ENCODE measurements at regions not wholly inside any gene's neighbourhood (a gene's known extent, or its start where the extent isn't known, plus 50 kb on each side); places are given as distances from the start of the nearest gene placed in this dataset.
A peak's percentile ranks its signal among the peaks of the same experiment; 100 is the strongest.
"Not testable (repeated sequence)": the region's sequence is repeated elsewhere in the genome, so short reads cannot be mapped to it uniquely, and the experiment has no call there.

- not testable (repeated sequence) for H3K4me3 ChIP-seq (ENCODE audit: control insufficient read depth, low read depth, low read length); DNase-seq (ENCODE audit: low read depth)
Observed at GRCh38 chr6:26835707-26836106, 176.2 kb upstream of the ZNF322 start.

DNA sequence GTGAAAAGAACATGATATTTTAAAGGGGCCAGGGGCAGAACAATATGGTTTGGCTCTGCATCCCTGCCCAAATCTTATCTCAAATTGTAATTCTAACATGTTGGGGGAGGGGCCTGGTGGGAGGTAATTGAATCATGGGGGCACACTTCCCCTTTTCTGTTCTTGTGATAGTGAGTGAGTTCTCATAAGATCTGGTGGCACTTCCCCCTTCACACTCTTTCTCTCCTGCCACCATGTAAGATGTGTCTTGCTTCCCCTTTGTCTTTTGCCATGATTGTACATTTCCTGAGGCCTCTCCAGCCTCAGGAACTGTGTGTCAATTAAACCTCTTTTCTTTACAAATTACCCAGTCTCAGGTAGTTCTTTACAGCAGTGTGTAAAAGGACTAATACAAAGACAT, 177.1 kb upstream of the ZNF322 start:
- not testable (repeated sequence) for DNase-seq (ENCODE audit: low read depth); H3K4me3 ChIP-seq (ENCODE audit: control insufficient read depth, low read depth, low read length)

- not testable (repeated sequence) for DNase-seq (ENCODE audit: low read depth); H3K4me3 ChIP-seq (ENCODE audit: control insufficient read depth, low read depth, low read length)
Observed at GRCh38 chr6:26844823-26845222, 185.3 kb upstream of the ZNF322 start.

DNA sequence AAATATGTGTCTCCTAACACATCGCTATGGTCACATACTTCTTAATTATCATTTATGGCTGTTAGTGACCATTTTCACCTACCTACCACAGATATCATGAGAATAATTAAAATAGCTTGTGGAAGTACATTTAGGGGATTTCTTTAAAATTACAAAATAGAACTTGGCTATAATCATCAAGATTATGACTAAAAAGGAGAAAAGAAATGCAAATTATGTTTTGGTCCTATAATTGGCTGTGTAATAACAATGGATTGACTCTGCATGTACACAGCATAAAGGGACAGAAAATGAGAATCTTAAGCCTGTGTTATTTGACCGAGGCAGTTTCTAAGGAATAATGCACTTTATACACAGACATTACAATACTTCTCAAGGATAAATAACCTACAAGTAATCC, 197.7 kb upstream of the ZNF322 start:
- H3K4me3 ChIP-seq (ENCODE audit: control insufficient read depth, low read depth, low read length); DNase-seq (ENCODE audit: low read depth): not testable (repeated sequence)

GRCh38 chr6:26859067-26859770, 199.7 kb upstream of the ZNF322 start:
- DNase-seq (ENCODE audit: low read depth); H3K4me3 ChIP-seq (ENCODE audit: control insufficient read depth, low read depth, low read length): not testable (repeated sequence)

- H3K4me3 ChIP-seq (ENCODE audit: control insufficient read depth, low read depth, low read length); DNase-seq (ENCODE audit: low read depth): not testable (repeated sequence)
Observed at GRCh38 chr6:26859771-26860163, 200.2 kb upstream of the ZNF322 start.

GRCh38 chr6:26861913-26862312, 202.4 kb upstream of the ZNF322 start:
- not testable (repeated sequence) for H3K4me3 ChIP-seq (ENCODE audit: control insufficient read depth, low read depth, low read length); DNase-seq (ENCODE audit: low read depth)

GRCh38 chr6:26863641-26864040, 204.1 kb upstream of the ZNF322 start:
- DNase-seq (ENCODE audit: low read depth); H3K4me3 ChIP-seq (ENCODE audit: control insufficient read depth, low read depth, low read length): not testable (repeated sequence)

DNA sequence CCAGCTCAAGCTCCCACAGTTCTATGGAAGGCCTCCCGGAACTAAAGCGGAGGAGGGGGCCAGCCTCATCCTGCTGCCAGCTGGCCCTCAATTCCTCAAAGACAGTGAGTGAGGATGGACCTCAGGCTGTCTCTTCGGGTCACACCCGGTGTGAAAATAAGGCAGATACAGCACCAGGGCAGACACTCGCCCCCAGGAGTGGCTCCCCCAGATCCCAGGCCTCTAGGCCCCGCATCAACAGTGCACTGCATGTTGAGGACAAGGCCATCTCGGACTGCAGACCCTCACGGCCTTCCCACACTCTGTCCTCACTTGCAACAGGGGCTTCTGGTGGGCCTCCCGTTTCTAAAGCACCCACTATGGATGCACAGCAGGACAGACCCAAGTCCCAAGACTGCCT, 239.2 kb upstream of the ZNF322 start:
- not testable (repeated sequence) for H3K4me3 ChIP-seq (ENCODE audit: control insufficient read depth, low read depth, low read length); DNase-seq (ENCODE audit: low read depth)

GRCh38 chr6:26924206-26924605, 264.7 kb upstream of the ZNF322 start:
- H3K4me3 ChIP-seq (ENCODE audit: control insufficient read depth, low read depth, low read length); DNase-seq (ENCODE audit: low read depth): not testable (repeated sequence)

- not testable (repeated sequence) for H3K4me3 ChIP-seq (ENCODE audit: control insufficient read depth, low read depth, low read length); DNase-seq (ENCODE audit: low read depth)
Observed at GRCh38 chr6:26928190-26928589, 268.6 kb upstream of the ZNF322 start.

- H3K4me3 ChIP-seq (ENCODE audit: control insufficient read depth, low read depth, low read length); DNase-seq (ENCODE audit: low read depth): not testable (repeated sequence)
Observed at GRCh38 chr6:26937258-26937657, 277.7 kb upstream of the ZNF322 start.

DNA sequence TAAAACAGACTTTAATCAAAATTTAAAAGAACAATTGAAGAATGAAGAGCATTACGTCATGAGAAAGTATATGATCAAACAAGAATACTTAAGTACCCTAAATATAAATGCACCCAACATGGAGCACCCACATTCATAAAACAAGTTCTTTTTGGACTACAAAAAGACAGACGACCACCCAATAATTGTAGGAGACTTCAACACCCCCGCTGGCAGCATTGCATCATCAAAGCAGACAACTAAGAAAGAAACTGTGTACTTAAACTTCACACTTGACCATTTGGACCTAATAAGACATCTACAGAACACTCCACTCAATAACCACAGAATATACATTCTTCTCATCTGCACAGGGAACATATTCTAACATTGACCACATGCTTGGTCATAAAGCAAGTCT, 291.7 kb upstream of the ZNF322 start:
- DNase-seq (ENCODE audit: low read depth); H3K4me3 ChIP-seq (ENCODE audit: control insufficient read depth, low read depth, low read length): not testable (repeated sequence)

DNA sequence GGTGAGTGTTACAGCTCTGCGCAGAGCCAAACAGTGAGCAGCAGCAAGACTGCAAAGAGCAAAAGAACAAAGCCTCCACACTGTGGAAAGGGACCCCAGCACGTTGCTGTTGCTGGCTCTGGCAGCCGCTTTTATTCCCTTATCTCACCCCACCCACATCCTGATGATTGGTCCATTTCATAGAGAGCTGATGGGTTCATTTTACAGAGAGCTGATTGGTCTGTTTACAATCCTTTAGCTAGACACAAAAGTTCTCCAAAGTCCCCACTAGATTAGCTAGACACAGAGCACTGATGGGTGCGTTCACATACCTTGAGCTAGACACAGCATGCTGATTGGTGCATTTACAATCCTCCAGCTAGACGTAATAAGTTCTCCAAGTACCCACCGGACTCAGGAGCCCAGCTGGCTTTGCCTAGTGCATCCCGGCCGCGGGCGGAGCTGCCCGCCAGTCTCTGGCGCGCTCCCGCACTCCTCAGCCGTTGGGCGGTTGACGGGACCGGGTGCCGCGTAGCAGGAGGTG, 291.4 kb upstream of the PRSS16 start:
- peak; percentile 8 for DNase-seq (ENCODE audit: low read depth)

DNA sequence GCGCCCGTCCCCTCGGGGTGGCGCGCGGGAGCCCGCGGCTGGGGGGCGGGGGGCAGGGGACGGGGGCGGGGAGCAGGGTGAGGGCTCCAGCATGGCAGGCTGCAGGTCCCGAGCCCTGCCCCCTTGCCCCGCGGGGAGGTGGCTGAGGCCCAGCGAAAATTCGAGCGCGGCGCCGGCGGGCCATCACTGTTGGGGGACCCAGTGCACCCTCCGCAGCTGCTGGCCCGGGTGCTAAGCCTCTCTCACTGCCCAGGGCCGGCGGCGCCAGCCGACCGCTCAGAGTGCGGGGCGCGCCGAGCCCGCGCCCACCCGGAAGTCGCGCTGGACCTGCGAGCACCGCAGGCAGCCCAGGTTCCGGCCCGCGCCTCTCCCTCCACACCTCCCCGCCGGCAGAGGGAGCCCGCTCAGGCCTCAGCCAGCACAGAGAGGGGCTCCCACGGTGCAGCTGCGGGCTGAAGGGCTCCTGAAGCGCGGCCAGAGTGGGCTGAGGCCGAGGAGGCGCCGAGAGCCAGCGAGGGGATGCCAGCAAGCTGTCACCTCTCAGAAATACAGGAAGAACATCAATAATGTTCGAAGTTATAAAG, 290.8 kb upstream of the PRSS16 start:
- DNase-seq (ENCODE audit: low read depth) = not testable (repeated sequence)
- peak overlapping the region; percentile 40 for H3K4me3 ChIP-seq (ENCODE audit: control insufficient read depth, low read depth, low read length)
- TF ChIP-seq CTCF (IDR thresholded peaks at IDR 0.05; ENCODE audit: control insufficient read depth, insufficient read depth, low read depth, low read length, missing control alignments) = peak; percentile 45

More for the DNA sequence above, 291.4 kb upstream of the PRSS16 start:
- H3K4me3 ChIP-seq (ENCODE audit: control insufficient read depth, low read depth, low read length) = peak overlapping the region; percentile 34

GRCh38 chr6:26957399-26958127, 289.9 kb upstream of the PRSS16 start:
- peak overlapping the region; percentile 40 for H3K4me3 ChIP-seq (ENCODE audit: control insufficient read depth, low read depth, low read length)
- DNase-seq (ENCODE audit: low read depth) = not testable (repeated sequence)

DNA sequence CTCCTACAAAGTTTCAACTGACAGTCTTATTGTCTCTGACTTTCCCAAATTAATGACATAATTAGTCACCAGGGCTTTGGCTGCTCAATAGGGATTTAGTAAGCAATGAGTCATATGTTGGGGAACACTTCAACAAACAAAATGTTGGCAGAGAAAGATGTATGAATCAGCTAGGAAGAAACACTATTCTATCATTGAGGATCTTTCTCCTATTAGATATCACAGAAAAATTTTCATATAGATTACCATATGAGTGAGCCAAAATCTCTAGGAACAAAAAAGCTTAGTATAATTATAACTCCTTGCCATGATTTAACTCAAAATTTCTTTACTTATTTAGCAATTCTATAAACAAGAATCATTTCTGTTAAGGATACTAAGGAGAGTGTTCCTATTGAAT, 286.3 kb upstream of the PRSS16 start:
- not testable (repeated sequence) for DNase-seq (ENCODE audit: low read depth); H3K4me3 ChIP-seq (ENCODE audit: control insufficient read depth, low read depth, low read length)

Measured in AG09309 (cell line).